Fibroblast of lung (primary cell): ENCODE measurements at regions not wholly inside any gene's neighbourhood (a gene's known extent, or its start where the extent isn't known, plus 50 kb on each side); places are given as distances from the start of the nearest gene placed in this dataset.

Experiments used
- DNase-seq, 2 donors: peaks; one replicate each; pipeline versions ENCODE4 v3.0.0 to v3.0.0-alpha.2; 2010; ENCODE audit warnings: low read depth in 2 of 2
- H2AFZ ChIP-seq: 2 replicates; pipeline ENCODE4 v1.5.1; 2012; ENCODE audit warnings: low read length, control low read depth, inconsistent platforms
- H3K27ac ChIP-seq: 2 replicates; pipeline ENCODE4 v1.5.1; 2011; ENCODE audit warnings: low read length, control low read depth; ENCODE audit not compliant: insufficient read depth
- H3K27me3 ChIP-seq: 2 replicates; pipeline ENCODE4 v1.5.1; 2011; ENCODE audit warnings: mild to moderate bottlenecking, low read length; ENCODE audit not compliant: control insufficient read depth, insufficient read depth
- H3K36me3 ChIP-seq: 2 replicates; pipeline ENCODE4 v1.5.1; 2011; ENCODE audit warnings: low read length; ENCODE audit not compliant: control insufficient read depth, insufficient read depth
- H3K4me1 ChIP-seq: 2 replicates; pipeline ENCODE4 v1.5.1; 2011; ENCODE audit warnings: low read length; ENCODE audit not compliant: control insufficient read depth, insufficient read depth; ENCODE audit errors: extremely low read depth
- H3K4me2 ChIP-seq: 2 replicates; pipeline ENCODE4 v1.5.1; 2011; ENCODE audit warnings: low read length, control low read depth; ENCODE audit not compliant: insufficient read depth; ENCODE audit errors: extremely low read depth
- H3K4me3 ChIP-seq, 4 experiments: fragments of 200-600 bp in 1 of 4; sonication (generic) in 1 of 4; replicated peaks in 1 of 4; 2 replicates each; pipeline ENCODE4 v1.5.1; 2011 to 2016; ENCODE audit warnings: low read length in 4 of 4, low read depth in 3 of 4, mild to moderate bottlenecking in 3 of 4, control low read depth in 2 of 4, inconsistent platforms in 1 of 4, mixed read lengths in 1 of 4; ENCODE audit not compliant: insufficient read depth in 1 of 4; ENCODE audit errors: control extremely low read depth in 1 of 4
- H3K79me2 ChIP-seq: 2 replicates; pipeline ENCODE4 v1.5.1; 2012; ENCODE audit warnings: mild to moderate bottlenecking, low read length, inconsistent platforms; ENCODE audit not compliant: control insufficient read depth, insufficient read depth
- H3K9ac ChIP-seq: 2 replicates; pipeline ENCODE4 v1.5.1; 2011; ENCODE audit warnings: mild to moderate bottlenecking, low read length, control low read depth; ENCODE audit not compliant: insufficient read depth
- H3K9me3 ChIP-seq: 2 replicates; pipeline ENCODE4 v1.5.1; 2012; ENCODE audit warnings: low read depth, low read length; ENCODE audit not compliant: control insufficient read depth, insufficient read depth
- H4K20me1 ChIP-seq: 2 replicates; pipeline ENCODE4 v1.5.1; 2011; ENCODE audit warnings: low read length; ENCODE audit not compliant: control insufficient read depth, insufficient read depth; ENCODE audit errors: extremely low read depth
- CTCF ChIP-seq, 2 donors: IDR thresholded peaks in 1 of 2; conservative IDR thresholded peaks in 1 of 2; 1 replicate in 1 of 2; 2 replicates in 1 of 2; pipeline ENCODE4 v1.5.1; 2011 to 2012; ENCODE audit warnings: low read length in 2 of 2, control low read depth in 1 of 2, inconsistent platforms in 1 of 2, low read depth in 1 of 2, mild to moderate bottlenecking in 1 of 2
- EZH2 ChIP-seq: IDR thresholded peaks from 2 replicates; pipeline ENCODE4 v1.5.1; 2012; ENCODE audit warnings: low read length, control low read depth, mild to moderate bottlenecking; ENCODE audit errors: missing control alignments

- Histone ChIP-seq H3K4me2 (no peak overlapping the region), H3K4me3 (no peak overlapping the region), H3K79me2 (no peaks in the 10 kb centered on the region), H3K4me1 (no peaks in the 10 kb centered on the region), H3K36me3 (no peaks in the 10 kb centered on the region), H3K27ac (no peak overlapping the region), H3K9ac (no peak overlapping the region), H3K9me3 (no peaks in the 10 kb centered on the region), H2AFZ (no peak overlapping the region), H3K27me3 (no peaks in the 10 kb centered on the region), H4K20me1 (no peaks in the 10 kb centered on the region)
- peak in 1 of 2 donors; percentile 39 for DNase-seq
- no peak for TF ChIP-seq CTCF (conservative IDR thresholded peaks at IDR 0.05 in 1 of 2, IDR thresholded peaks at IDR 0.05 in 1 of 2; ENCODE audit: low read depth in 1 of 2, low read length in 2 of 2)
- no peak for TF ChIP-seq EZH2
Observed at GRCh38 chr2:195390686-195391321, 266.2 kb upstream of the SLC39A10 start.

- Histone ChIP-seq H3K4me1 (no peaks in the 10 kb centered on the region), H4K20me1 (no peaks in the 10 kb centered on the region), H3K36me3 (no peaks in the 10 kb centered on the region), H2AFZ (no peak overlapping the region), H3K4me2 (no peak overlapping the region), H3K27ac (no peak overlapping the region), H3K9ac (no peak overlapping the region), H3K79me2 (no peaks in the 10 kb centered on the region), H3K27me3 (no peaks in the 10 kb centered on the region), H3K9me3 (no peaks in the 10 kb centered on the region), H3K4me3 (no peak overlapping the region)
- no peak for DNase-seq
- no peak for TF ChIP-seq EZH2
- no peak for TF ChIP-seq CTCF (conservative IDR thresholded peaks at IDR 0.05 in 1 of 2, IDR thresholded peaks at IDR 0.05 in 1 of 2; ENCODE audit: low read depth in 1 of 2, low read length in 2 of 2)
Observed at GRCh38 chr2:195388028-195388427, 269.0 kb upstream of the SLC39A10 start.

GRCh38 chr2:195382186-195382585, 274.8 kb upstream of the SLC39A10 start:
- no peaks in the 10 kb centered on the region for H3K9me3 ChIP-seq
- H3K79me2 ChIP-seq = no peaks in the 10 kb centered on the region
- no peak overlapping the region for H3K9ac ChIP-seq
- H3K27me3 ChIP-seq = no peaks in the 10 kb centered on the region
- no peak overlapping the region for H3K4me3 ChIP-seq
- H3K36me3 ChIP-seq = no peaks in the 10 kb centered on the region
- no peak overlapping the region for H3K4me2 ChIP-seq
- no peak overlapping the region for H2AFZ ChIP-seq
- no peaks in the 10 kb centered on the region for H3K4me1 ChIP-seq
- no peak for TF ChIP-seq EZH2
- TF ChIP-seq CTCF (conservative IDR thresholded peaks at IDR 0.05 in 1 of 2, IDR thresholded peaks at IDR 0.05 in 1 of 2; ENCODE audit: low read depth in 1 of 2, low read length in 2 of 2) = no peak
- no peak overlapping the region for H3K27ac ChIP-seq
- H4K20me1 ChIP-seq = no peaks in the 10 kb centered on the region
- no peak for DNase-seq
